HG03354 (cell line): ENCODE measurements at regions not wholly inside any gene's neighbourhood (a gene's known extent, or its start where the extent isn't known, plus 50 kb on each side); places are given as distances from the start of the nearest gene placed in this dataset.
A peak's percentile ranks its signal among the peaks of the same experiment; 100 is the strongest.
"Not testable (repeated sequence)": the region's sequence is repeated elsewhere in the genome, so short reads cannot be mapped to it uniquely, and the experiment has no call there.

Experiments used
- ATAC-seq: cut with Tn5 transposase; IDR thresholded peaks from one replicate; pipeline ENCODE4 v1.9.1; 2021; ENCODE audit warnings: mild to moderate bottlenecking; ENCODE audit not compliant: unreplicated experiment, poor library complexity, severe bottlenecking

- no peak for ATAC-seq
Observed at GRCh38 chr2:145750144-145750543, 1230.2 kb upstream of the ZEB2 start.

GRCh38 chr2:145749556-145749955 lies 1229.6 kb upstream of the ZEB2 start:
- ATAC-seq, result no peak

- ATAC-seq, result peak; percentile 58
Observed at GRCh38 chr2:145748927-145749326, 1229.0 kb upstream of the ZEB2 start.

- no peak for ATAC-seq
Observed at GRCh38 chr2:145747715-145748114, 1227.8 kb upstream of the ZEB2 start.

GRCh38 chr2:145745387-145745721 lies 1225.4 kb upstream of the ZEB2 start:
- ATAC-seq, result not testable (repeated sequence)

- ATAC-seq, result peak; percentile 83
Observed at GRCh38 chr2:145744541-145745386, 1224.8 kb upstream of the ZEB2 start.

GRCh38 chr2:145743011-145743410 lies 1223.1 kb upstream of the ZEB2 start:
- ATAC-seq, result no peak

- no peak for ATAC-seq
Observed at GRCh38 chr2:145741636-145742035, 1221.7 kb upstream of the ZEB2 start.

- no peak for ATAC-seq
Observed at GRCh38 chr2:145741181-145741580, 1221.3 kb upstream of the ZEB2 start.

GRCh38 chr2:145740302-145740701 lies 1220.4 kb upstream of the ZEB2 start:
- no peak for ATAC-seq

GRCh38 chr2:145739681-145740080 lies 1219.8 kb upstream of the ZEB2 start:
- ATAC-seq, result peak; percentile 67

GRCh38 chr2:145736871-145737270 lies 1217.0 kb upstream of the ZEB2 start:
- no peak for ATAC-seq

- ATAC-seq, result no peak
Observed at GRCh38 chr2:145731467-145731866, 1211.5 kb upstream of the ZEB2 start.

GRCh38 chr2:145729993-145730770 lies 1210.3 kb upstream of the ZEB2 start:
- no peak for ATAC-seq

GRCh38 chr2:145729481-145729880 lies 1209.6 kb upstream of the ZEB2 start:
- no peak for ATAC-seq

- no peak for ATAC-seq
Observed at GRCh38 chr2:145728511-145728910, 1208.6 kb upstream of the ZEB2 start.

GRCh38 chr2:145725876-145726275 lies 1206.0 kb upstream of the ZEB2 start:
- no peak for ATAC-seq

- no peak for ATAC-seq
Observed at GRCh38 chr2:145724311-145724898, 1204.5 kb upstream of the ZEB2 start.

GRCh38 chr2:145723872-145724271 lies 1204.0 kb upstream of the ZEB2 start:
- no peak for ATAC-seq

GRCh38 chr2:145721681-145722080 lies 1201.8 kb upstream of the ZEB2 start:
- no peak for ATAC-seq

- ATAC-seq, result no peak
Observed at GRCh38 chr2:145715601-145716000, 1195.7 kb upstream of the ZEB2 start.
